ENCODE measurements at regions not wholly inside any gene's neighbourhood (a gene's known extent, or its start where the extent isn't known, plus 50 kb on each side); places are given as distances from the start of the nearest gene placed in this dataset.

DNA sequence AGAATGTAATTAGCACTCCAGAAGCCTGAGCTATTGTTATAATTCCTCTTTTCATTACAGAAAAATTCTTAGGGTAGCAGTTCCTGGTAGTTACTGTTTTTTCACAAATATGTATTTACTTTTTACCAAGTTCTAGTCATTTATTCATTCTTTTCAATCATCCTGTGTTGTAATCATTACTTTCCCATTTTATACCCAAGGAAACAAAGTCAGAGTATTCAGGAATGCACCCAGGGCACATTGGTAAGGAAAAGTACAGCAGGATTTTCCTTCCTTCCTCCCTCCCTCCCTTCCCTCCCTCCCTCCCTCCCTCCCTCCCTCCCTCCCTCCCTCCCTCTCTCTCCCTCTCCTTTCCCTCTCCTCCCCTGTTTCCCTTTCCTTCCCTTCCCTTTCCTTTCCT is 115.9 kb upstream of the RBFOX1 start:
- H3K4me1 ChIP-seq (ENCODE audit: control insufficient read depth, low read length) = no peaks in the 10 kb centered on the region
- no peak overlapping the region for H3K27ac ChIP-seq (ENCODE audit: low read depth, low read length)
- TF ChIP-seq, protein P1, sequence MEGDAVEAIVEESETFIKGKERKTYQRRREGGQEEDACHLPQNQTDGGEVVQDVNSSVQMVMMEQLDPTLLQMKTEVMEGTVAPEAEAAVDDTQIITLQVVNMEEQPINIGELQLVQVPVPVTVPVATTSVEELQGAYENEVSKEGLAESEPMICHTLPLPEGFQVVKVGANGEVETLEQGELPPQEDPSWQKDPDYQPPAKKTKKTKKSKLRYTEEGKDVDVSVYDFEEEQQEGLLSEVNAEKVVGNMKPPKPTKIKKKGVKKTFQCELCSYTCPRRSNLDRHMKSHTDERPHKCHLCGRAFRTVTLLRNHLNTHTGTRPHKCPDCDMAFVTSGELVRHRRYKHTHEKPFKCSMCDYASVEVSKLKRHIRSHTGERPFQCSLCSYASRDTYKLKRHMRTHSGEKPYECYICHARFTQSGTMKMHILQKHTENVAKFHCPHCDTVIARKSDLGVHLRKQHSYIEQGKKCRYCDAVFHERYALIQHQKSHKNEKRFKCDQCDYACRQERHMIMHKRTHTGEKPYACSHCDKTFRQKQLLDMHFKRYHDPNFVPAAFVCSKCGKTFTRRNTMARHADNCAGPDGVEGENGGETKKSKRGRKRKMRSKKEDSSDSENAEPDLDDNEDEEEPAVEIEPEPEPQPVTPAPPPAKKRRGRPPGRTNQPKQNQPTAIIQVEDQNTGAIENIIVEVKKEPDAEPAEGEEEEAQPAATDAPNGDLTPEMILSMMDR (IDR thresholded peaks at IDR 0.05; ENCODE audit: low read depth, low read length, poor library complexity, severe bottlenecking) = no peak
- no peaks in the 10 kb centered on the region; the same call in 1 of the 2 replicates for H3K9me3 ChIP-seq (ENCODE audit: control insufficient read depth, insufficient read depth, low read length)
- no peak overlapping the region for H3K4me2 ChIP-seq (ENCODE audit: low read length)
- H3K79me2 ChIP-seq (ENCODE audit: control insufficient read depth, low read length) = no peaks in the 10 kb centered on the region
- H3F3A ChIP-seq (ENCODE audit: control insufficient read depth, insufficient read depth) = no peaks in the 10 kb centered on the region
- H3K4me3 ChIP-seq (ENCODE audit: low read length) = no peak overlapping the region
- no peaks in the 10 kb centered on the region for H3K36me3 ChIP-seq (ENCODE audit: control insufficient read depth, low read length)
- no peaks in the 10 kb centered on the region for H4K20me1 ChIP-seq (ENCODE audit: control insufficient read depth, insufficient read depth, low read depth, low read length)
- H3K9me2 ChIP-seq (replicated peaks; ENCODE audit: control insufficient read depth, low read length) = no peaks in the 10 kb centered on the region
- no peaks in the 10 kb centered on the region for H3K27me3 ChIP-seq (ENCODE audit: control insufficient read depth, low read length)

DNA sequence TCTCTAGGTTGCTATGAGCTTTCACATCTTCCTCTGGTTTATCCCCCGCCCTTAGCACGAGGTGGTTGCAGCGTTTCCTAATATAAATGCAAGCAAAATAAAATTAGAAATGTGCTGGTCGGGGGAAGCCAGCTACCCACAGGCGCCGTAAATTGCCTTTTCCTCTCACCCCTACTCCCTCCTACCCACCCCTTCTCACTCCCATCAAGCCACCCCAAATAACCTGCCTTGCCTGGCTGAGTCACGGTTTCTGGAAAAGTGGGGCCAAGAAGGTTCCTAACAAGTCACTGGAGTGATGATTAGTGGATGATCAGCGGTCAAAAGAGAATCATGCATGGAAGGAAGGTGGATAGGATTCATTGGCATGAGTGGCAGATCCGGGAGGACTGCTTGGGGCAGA is 120.9 kb upstream of the RBFOX1 start:
- Histone ChIP-seq H3K36me3 (ENCODE audit: control insufficient read depth, low read length) (no peaks in the 10 kb centered on the region), H3K79me2 (ENCODE audit: control insufficient read depth, low read length) (no peaks in the 10 kb centered on the region), H3K4me1 (ENCODE audit: control insufficient read depth, low read length) (no peaks in the 10 kb centered on the region), H3K27ac (ENCODE audit: low read depth, low read length) (no peak overlapping the region), H3F3A (ENCODE audit: control insufficient read depth, insufficient read depth) (no peaks in the 10 kb centered on the region), H4K20me1 (ENCODE audit: control insufficient read depth, insufficient read depth, low read depth, low read length) (no peaks in the 10 kb centered on the region), H3K4me2 (ENCODE audit: low read length) (no peak overlapping the region), H3K9me2 (replicated peaks; ENCODE audit: control insufficient read depth, low read length) (no peaks in the 10 kb centered on the region), H3K4me3 (ENCODE audit: low read length) (no peak overlapping the region), H3K9me3 (ENCODE audit: control insufficient read depth, insufficient read depth, low read length) (peaks cover 2% of the 10 kb centered on the region; the same call in 1 of the 2 replicates), H3K27me3 (ENCODE audit: control insufficient read depth, low read length) (no peaks in the 10 kb centered on the region)
- TF ChIP-seq, protein P1 (IDR thresholded peaks at IDR 0.05; ENCODE audit: low read depth, low read length, poor library complexity, severe bottlenecking) = no peak
- no peak for TF ChIP-seq EZH2phosphoT487 (IDR thresholded peaks at IDR 0.05; ENCODE audit: borderline replicate concordance, low read length)

DNA sequence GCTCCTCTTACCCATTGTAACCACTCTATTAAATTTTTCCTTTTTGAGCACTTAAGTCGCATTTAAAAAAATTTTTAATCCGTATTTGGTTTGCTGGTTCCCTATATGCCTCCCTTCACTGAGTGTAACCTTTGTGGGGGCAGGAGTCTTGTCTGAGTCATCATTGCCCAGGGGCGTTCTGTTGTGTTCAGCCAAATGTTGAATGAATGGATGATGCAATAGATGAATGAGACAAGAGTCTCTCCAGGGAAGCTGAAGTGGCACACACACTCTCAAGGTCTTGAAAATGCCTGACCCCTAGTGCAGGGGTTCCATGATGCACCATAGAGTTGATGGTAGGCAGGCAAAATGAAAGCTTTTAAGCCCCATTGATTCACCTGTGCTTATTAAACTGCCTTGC is 123.0 kb upstream of the RBFOX1 start:
- Histone ChIP-seq H3K4me2 (ENCODE audit: low read length) (no peak overlapping the region), H3K4me1 (ENCODE audit: control insufficient read depth, low read length) (no peaks in the 10 kb centered on the region), H3K36me3 (ENCODE audit: control insufficient read depth, low read length) (no peaks in the 10 kb centered on the region), H3K27me3 (ENCODE audit: control insufficient read depth, low read length) (no peaks in the 10 kb centered on the region), H3K9me3 (ENCODE audit: control insufficient read depth, insufficient read depth, low read length) (peaks cover 2% of the 10 kb centered on the region; the same call in 1 of the 2 replicates), H4K20me1 (ENCODE audit: control insufficient read depth, insufficient read depth, low read depth, low read length) (no peaks in the 10 kb centered on the region), H3K9me2 (replicated peaks; ENCODE audit: control insufficient read depth, low read length) (no peaks in the 10 kb centered on the region), H3K79me2 (ENCODE audit: control insufficient read depth, low read length) (no peaks in the 10 kb centered on the region), H3K27ac (ENCODE audit: low read depth, low read length) (no peak overlapping the region), H3K4me3 (ENCODE audit: low read length) (no peak overlapping the region), H3F3A (ENCODE audit: control insufficient read depth, insufficient read depth) (no peaks in the 10 kb centered on the region)
- no peak for TF ChIP-seq EZH2phosphoT487 (IDR thresholded peaks at IDR 0.05; ENCODE audit: borderline replicate concordance, low read length)
- TF ChIP-seq, protein P1 (IDR thresholded peaks at IDR 0.05; ENCODE audit: low read depth, low read length, poor library complexity, severe bottlenecking) = no peak

GRCh38 chr16:7206469-7206868 is 126.2 kb upstream of the RBFOX1 start:
- H3K9me3 ChIP-seq (ENCODE audit: control insufficient read depth, insufficient read depth, low read length) = peaks cover 2% of the 10 kb centered on the region; the same call in 1 of the 2 replicates
- no peaks in the 10 kb centered on the region for H3K4me1 ChIP-seq (ENCODE audit: control insufficient read depth, low read length)
- H3K9me2 ChIP-seq (replicated peaks; ENCODE audit: control insufficient read depth, low read length) = no peaks in the 10 kb centered on the region
- no peak overlapping the region for H3K4me2 ChIP-seq (ENCODE audit: low read length)
- no peaks in the 10 kb centered on the region for H3K36me3 ChIP-seq (ENCODE audit: control insufficient read depth, low read length)
- H3K79me2 ChIP-seq (ENCODE audit: control insufficient read depth, low read length) = no peaks in the 10 kb centered on the region
- H3K27me3 ChIP-seq (ENCODE audit: control insufficient read depth, low read length) = no peaks in the 10 kb centered on the region
- H3F3A ChIP-seq (ENCODE audit: control insufficient read depth, insufficient read depth) = no peaks in the 10 kb centered on the region
- no peaks in the 10 kb centered on the region for H4K20me1 ChIP-seq (ENCODE audit: control insufficient read depth, insufficient read depth, low read depth, low read length)
- TF ChIP-seq EZH2phosphoT487 (IDR thresholded peaks at IDR 0.05; ENCODE audit: borderline replicate concordance, low read length) = no peak
- TF ChIP-seq, protein P1 (IDR thresholded peaks at IDR 0.05; ENCODE audit: low read depth, low read length, poor library complexity, severe bottlenecking) = no peak
- H3K4me3 ChIP-seq (ENCODE audit: low read length) = no peak overlapping the region
- H3K27ac ChIP-seq (ENCODE audit: low read depth, low read length) = no peak overlapping the region
